Midbrain (tissue), 1 donor: ENCODE measurements at regions not wholly inside any gene's neighbourhood (a gene's known extent, or its start where the extent isn't known, plus 50 kb on each side); places are given as distances from the start of the nearest gene placed in this dataset.

Source experiments
- DNase-seq: peaks from one replicate; lab custom pipeline; 2025; lab: John Stamatoyannopoulos, UW

DNA sequence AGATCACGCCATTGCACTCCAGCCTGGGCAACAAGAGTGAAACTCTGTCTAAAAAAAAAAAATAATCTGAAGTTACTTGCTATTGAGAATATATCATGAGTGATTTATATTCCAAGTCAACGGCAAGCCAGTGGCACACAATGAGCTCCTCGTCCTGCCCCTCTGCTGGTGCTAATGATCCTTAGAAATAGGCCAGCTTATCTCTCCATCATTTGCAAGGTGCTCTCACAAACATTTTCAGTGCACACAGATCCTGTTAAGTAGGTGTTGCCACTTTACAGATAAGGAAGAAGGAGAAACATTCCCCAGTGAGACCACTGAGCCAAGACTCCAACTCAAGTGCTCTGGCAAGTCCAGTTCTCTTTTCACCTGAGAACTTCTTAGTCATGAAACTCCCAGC, 91.3 kb upstream of the GPR45 start:
- no peak for DNase-seq

DNA sequence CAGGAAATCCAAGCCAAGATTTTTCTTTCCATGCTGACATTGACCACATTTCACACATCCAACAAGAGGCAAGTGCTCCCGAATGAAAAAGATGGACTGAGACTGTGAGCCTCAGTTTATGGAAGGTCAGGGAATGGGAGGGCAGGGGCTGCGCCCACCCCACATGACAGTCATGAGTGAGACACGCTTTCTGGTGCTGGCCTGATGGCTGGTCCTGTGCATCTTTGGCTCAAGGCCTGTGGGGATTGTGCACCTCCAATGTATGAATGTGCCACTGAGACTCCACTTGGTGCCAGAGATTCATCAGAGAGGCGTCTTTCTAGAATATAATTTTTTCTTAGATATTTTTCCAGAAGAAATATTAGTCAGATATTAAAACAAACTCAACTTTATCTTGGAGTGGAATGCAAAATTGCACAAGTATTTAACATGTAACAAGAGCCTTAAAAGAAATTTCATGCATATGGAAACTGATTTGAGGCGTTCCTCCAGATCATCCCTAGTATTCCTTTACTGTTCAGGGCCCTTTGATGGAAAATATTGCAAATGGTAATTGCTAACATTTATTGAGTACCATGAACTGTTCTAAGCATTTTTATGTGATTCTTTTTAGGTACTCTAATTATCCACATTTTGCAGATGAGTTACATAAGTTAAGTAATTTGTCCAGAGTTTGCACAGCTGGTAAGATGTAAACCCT, 87.3 kb upstream of the GPR45 start:
- no peak for DNase-seq

GRCh38 chr2:105156166-105156565, 85.4 kb upstream of the GPR45 start:
- no peak for DNase-seq

DNA sequence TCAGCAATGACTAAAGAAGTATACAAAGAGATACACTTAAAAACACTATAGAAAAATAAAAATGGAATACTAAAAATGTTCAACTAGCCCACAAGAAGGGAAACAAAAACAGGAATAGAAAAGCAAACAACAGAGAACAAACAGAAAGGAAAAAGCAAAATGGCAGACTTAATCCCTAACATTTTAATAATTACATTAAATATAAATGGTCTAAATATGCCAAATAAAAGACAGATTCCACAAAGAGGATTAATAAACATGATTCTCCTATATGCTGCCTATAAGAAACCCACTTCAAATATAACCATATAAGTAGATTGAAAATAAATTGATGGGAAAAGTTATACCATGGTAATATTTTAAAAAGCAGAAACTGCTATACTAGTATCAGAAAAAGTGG, 83.5 kb upstream of the GPR45 start:
- DNase-seq: no peak

DNA sequence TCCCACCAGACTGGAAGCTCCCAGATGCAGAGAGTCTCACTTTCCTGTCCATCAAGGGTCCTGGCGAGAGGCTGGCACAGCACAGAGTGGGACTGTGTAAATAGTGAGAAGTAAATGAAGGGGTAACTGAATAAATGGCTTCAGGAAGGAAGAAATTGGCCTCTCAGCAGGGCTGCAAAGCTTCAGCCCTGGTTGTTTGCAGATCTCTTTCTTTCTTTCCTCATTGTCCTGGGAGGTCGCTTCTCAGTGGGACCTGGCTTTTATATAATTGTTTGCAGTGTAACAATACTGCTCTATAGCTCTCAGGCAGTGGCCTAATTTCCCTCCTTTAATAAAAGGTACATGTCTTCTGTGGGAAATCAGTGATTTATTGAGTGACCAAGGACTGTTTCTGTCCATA, 74.9 kb upstream of the GPR45 start:
- DNase-seq: no peak

DNA sequence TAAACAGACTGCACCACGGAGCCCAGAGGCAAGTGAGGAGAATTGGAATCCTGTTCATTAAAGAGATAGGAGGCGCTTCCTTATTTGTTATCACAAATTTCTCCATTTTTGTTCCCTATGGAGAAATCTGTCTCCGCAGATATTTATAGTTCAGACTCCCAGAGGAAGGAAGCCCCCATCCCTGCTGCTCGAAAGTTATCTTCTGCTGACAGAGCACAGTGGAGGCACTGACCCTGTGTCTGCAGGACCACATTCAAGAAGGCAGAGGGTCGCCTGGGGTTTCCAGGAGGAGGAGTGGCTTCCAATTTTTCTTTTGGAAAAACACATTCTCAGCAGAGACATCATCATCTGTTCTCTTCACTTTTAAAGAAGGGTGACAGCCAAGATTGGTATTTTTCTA, 73.0 kb upstream of the GPR45 start:
- DNase-seq: no peak

DNA sequence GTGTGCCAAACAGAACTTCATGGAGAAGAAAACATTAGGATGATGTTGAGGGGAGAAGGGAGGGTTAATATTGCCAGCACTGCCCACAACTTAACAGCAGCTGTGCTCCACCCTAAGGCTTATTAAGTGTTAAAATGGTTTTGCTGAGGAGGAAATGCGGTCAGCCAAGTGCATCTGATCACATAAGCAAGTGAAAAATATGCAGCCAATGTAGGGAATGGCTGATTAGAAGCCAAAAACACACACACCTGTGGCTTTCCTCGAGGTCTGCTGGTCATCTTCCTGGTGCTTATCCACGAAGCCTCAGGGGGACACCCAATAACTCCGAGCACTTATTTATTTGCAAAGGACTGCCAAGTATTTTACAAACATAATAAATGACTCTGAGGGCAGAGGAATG, 66.3 kb upstream of the GPR45 start:
- no peak for DNase-seq

GRCh38 chr2:105176429-105176828, 65.1 kb upstream of the GPR45 start:
- DNase-seq: no peak

GRCh38 chr2:105177008-105177407, 64.5 kb upstream of the GPR45 start:
- no peak for DNase-seq

- no peak for DNase-seq
Measured at GRCh38 chr2:105177536-105178254, 63.8 kb upstream of the GPR45 start.

GRCh38 chr2:105179469-105180372, 61.8 kb upstream of the GPR45 start:
- peak; percentile 19 for DNase-seq

GRCh38 chr2:105180491-105180972, 61.0 kb upstream of the GPR45 start:
- no peak for DNase-seq

DNA sequence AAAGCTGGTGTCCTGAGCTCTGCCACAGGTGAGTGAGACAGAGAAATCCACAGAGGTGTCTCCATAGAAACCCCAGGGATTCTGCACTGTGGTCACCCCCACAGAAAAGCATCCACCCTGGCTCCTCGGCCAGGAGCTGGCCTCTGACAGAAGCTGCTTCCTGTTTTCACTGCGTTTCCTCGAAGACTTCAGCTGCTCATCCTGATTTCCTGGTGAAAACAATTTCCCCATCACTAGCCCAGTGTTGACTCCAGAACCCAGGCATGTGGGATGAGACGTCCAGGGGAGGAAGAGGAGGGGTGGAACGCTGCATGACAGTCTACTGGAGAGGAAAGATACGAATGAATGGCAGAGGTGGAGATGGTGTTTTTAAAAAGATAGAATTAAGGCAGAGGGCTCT, 60.3 kb upstream of the GPR45 start:
- no peak for DNase-seq

GRCh38 chr2:105183555-105184323, 57.8 kb upstream of the GPR45 start:
- no peak for DNase-seq

- DNase-seq: no peak
Measured at GRCh38 chr2:105184420-105184819, 57.1 kb upstream of the GPR45 start.

- no peak for DNase-seq
Measured at GRCh38 chr2:105186967-105187498, 54.5 kb upstream of the GPR45 start.

DNA sequence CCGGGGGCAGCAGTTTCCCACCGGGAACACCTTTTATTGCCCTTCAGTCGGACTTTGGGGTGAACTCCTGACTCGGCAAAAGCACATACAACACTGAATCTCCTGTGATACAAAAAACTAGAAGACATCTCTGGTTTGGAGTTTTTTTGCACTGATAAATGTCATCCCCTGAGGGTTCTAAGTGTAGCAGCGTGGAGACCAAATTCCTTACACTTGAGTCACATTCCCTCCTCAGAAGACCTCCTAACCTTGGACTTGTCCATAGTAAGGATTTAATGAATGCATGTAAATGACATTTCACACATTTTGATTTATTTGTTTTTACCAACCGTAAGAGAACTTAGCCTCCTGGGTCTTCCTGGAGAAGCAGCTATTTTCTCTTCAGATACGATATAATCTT, 54.0 kb upstream of the GPR45 start:
- DNase-seq: no peak

GRCh38 chr2:105188343-105188742, 53.2 kb upstream of the GPR45 start:
- no peak for DNase-seq
